HG03442 (cell line): ENCODE measurements at regions not wholly inside any gene's neighbourhood (a gene's known extent, or its start where the extent isn't known, plus 50 kb on each side); places are given as distances from the start of the nearest gene placed in this dataset.

Source experiments
- ATAC-seq: cut with Tn5 transposase; IDR thresholded peaks from one replicate; pipeline ENCODE4 v1.9.1; 2021; ENCODE audit warnings: mild to moderate bottlenecking, moderate library complexity; ENCODE audit not compliant: unreplicated experiment

- no peak for ATAC-seq
These were observed 53.6 kb upstream of the EPCAM start for GRCh38 chr2:47315475-47315874.

DNA sequence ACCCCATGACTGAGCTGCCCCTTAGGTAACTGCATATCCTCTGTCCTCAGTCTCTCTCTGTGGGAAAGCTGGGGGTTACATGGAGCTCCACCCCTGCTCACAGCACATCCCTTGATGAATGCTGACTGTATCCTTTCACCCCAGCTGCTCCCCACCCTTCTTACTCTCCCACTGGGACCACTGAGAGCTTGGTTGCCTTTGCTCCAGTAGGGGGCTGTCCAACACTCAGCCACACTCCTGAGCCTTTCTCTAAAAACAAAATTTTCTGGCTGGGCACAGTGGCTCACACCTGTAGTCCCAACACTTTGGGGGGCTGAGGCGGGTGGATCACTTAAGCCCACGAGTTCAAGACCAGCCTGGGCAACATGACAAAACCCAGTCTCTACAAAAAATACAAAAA, 55.4 kb upstream of the EPCAM start:
- ATAC-seq = no peak

DNA sequence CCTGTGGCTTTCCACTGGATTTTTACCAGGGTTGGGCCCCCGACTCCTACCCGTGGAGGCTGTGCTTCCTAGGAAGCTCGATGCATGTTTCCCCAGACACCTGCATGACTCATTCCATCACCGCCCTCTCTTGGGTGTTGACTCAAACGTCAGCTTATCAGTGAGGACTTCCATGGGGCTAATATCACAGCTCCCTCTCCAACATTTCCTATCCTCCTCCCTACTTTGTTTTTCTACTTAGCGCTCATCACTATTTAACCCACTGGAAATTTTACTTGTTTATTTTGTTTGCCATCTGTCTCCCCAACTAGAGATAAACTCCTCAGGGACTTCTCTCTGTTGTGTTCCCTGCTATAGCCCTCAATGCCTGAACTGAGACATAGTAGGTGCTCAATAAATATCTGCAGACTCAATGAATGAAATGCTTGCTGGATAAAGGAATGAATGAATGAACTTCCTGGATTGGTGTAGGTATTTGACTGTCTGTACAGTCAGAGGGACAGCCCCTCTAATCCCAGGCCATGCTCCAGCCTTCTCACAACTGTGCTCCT, 55.9 kb upstream of the EPCAM start:
- ATAC-seq = no peak

DNA sequence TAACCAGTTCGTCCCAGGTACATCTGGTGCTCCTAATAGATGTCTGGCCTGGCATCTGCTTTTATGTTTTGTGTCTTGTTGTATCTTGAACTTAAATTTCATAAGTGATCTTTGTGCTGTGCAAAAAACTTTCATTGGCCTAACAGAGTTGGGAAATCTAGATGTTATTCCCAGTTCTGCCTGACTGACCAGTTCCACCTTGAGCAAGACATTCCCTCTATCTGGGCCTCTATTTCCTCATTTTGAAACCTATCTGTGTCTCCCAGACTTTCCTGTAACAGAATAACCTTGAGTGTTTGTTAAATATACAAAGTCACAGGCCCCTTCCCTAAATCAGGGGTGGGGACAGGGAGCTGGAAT, 56.6 kb upstream of the EPCAM start:
- ATAC-seq = no peak

DNA sequence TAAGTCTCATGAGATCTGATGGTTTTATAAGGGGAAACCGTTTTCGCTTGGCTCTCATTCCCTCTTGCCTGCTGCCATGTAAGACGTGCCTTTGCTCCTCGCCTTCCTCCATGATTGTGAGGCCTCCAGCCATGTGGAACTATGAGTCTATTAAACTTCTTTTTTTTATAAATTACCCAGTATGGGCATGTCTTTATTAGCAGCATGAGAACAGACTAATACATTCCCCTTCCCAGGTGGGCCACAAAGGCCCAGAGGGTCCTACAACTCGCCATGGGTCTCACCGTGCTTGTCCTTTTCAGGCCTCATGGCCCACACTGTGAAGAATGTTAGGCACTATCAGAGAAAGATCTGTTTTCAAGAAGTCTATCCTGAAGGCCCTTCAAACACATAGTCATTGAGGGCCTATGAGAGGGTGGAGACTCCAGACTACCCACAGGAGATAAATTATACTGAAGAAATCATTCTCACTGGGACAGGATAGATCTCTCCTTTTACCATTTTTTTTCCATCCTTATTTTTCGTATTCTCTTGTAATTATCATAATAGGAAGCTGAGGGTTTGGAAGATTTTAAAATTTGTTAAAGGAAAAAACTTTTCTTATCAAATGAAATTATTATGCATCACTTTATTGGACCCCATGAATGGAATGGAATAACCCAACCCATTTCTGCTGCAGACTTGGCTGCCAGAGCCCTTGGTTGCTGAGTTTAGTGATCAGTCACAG, 57.2 kb upstream of the EPCAM start:
- ATAC-seq = no peak

DNA sequence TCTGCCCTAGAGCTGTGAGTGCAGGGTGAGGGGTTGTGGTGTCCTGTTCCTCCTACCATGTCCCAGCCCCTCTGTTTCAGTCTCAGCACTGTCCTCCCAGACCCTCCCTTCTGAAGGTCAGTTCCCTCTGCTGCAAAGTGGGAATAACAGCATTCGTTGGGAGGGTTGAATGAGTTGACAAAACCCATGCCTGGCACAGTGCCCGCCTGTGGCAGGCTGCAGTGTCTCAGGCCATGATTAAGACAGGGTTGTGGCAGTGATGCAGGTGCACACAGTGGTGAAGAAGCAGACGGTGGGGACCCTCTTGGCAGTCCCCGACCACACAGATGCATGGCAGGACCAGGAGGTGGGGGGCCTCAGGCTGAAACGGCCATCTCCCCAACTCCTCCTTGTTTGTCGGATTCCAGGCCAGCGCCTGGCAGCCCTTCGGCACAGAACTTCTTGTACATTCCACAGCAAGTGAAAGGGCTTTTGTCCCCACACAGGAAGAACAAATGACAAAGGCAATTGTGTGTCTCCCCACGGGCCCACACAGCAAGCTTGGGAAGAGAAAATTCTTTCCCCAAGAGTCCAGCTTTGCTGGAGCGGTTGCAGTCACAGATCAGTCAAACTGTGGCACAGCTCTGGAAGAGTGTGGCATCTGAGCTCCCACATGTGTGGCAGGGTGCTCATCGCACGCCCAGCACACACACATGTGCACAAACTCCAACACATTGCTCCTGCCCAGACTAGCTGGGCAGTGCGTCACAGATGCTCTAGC, 58.1 kb upstream of the EPCAM start:
- peak; percentile 11 for ATAC-seq

- peak; percentile 80 for ATAC-seq
These were observed 58.9 kb upstream of the EPCAM start for GRCh38 chr2:47309952-47310800.

GRCh38 chr2:47309472-47309951, 59.6 kb upstream of the EPCAM start:
- ATAC-seq = no peak

DNA sequence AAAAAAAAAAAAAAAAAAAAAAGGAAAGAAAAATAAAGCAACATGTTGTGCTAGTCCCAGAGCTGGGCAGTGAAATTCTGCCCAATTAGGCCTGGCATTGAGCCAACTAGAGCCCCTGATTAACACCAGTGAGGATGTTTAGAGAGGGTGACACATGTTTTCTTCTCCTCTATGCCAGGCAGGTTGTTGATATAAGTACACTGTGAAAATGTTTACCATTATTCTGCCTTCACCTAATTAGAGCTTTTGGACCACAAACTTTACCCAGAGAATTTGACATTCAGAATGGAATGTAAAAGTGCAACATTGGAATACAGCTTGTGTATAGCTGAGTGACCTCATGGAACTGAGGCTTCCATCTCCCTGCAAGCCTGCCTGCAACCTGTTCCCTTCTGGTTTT, 62.0 kb upstream of the EPCAM start:
- ATAC-seq = no peak

DNA sequence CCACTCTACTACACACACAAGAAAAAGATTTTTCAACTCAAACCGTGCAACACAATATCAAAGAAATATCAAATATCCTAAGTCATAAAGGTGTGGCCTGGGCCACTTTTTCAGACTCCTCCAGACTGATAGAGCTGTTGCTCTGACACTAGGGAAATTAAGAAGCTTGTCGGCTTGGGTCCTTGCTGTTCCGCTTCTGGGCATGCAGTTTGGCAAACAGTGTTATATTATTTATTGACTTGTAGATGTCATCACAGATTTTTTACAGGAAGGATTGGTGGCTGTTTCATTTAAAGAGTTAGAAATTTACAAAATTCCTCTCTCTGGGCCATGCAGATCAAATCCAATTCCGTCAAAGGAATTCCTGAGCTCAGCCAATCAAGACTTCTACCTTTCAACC, 64.5 kb upstream of the EPCAM start:
- no peak for ATAC-seq

- ATAC-seq = no peak
These were observed 65.6 kb upstream of the EPCAM start for GRCh38 chr2:47303341-47304148.

GRCh38 chr2:47302308-47302707, 66.8 kb upstream of the EPCAM start:
- ATAC-seq = no peak

- no peak for ATAC-seq
These were observed 67.4 kb upstream of the EPCAM start for GRCh38 chr2:47301731-47302130.

DNA sequence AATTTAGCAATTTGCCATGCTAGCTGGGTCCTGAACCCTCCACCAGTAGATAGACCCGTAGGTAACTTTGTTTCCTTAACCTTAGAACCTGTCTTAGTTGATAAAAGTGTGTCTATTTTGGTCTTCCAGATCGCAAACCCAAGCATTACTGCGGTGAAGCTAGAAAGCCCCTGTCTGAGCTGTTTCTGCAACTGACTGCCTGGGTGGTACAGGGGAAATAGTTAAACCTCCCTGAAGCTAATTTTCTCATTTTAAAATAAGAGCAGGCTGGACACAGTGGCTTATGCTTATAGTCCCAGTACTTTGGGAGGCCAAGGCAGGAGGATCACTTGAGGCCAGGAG, 67.9 kb upstream of the EPCAM start:
- peak; percentile 79 for ATAC-seq

GRCh38 chr2:47300609-47301276, 68.4 kb upstream of the EPCAM start:
- ATAC-seq = peak; percentile 58

DNA sequence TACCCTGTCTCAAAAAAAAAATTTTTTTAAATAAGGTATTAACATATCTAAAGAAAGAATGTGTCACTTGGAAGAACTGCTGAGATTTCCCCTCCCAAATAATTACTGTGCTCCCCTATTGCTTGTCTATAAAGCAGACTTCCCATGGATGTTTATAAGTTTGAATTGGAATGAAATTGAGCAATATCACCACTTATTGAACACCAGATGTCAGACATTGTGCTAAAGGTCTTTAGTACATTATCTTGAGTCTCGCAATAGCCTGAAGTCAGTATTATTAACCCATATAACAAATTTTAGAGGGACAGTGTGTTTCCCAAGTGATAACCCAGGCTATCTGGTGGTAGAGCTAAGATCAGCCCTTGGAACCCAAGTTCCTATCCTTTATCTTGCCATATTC, 69.0 kb upstream of the EPCAM start:
- no peak for ATAC-seq

GRCh38 chr2:47299555-47299954, 69.6 kb upstream of the EPCAM start:
- no peak for ATAC-seq

DNA sequence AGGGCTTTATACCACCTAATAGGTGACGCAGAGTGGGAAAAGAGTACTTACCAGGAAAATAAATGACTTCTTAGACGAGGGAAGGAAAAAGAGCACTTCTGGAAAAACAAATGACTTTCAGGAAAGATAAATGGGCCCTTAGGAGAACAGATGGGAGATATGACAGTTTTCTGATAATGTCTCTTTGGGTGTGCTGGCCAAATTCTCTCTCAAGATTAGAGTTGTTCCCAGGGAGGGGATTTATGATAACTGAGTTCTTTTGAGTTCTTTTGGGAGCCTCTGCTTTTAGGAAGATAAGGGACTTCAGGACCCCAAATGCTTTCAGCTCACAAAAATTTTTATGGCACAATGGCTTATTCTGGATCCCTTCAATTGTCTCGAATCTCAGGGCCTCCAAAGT, 70.3 kb upstream of the EPCAM start:
- ATAC-seq = no peak

- no peak for ATAC-seq
These were observed 71.2 kb upstream of the EPCAM start for GRCh38 chr2:47297767-47298425.
